GM21515 (cell line): ENCODE measurements at regions not wholly inside any gene's neighbourhood (a gene's known extent, or its start where the extent isn't known, plus 50 kb on each side); places are given as distances from the start of the nearest gene placed in this dataset.

Experiments
- ATAC-seq: cut with Tn5 transposase; IDR thresholded peaks from one replicate; pipeline ENCODE4 v1.9.1; 2021; ENCODE audit not compliant: unreplicated experiment

GRCh38 chr5:145221416-145221815 is 613.7 kb downstream of the PRELID2 start:
- ATAC-seq = no peak

GRCh38 chr5:145220481-145220880 is 614.7 kb downstream of the PRELID2 start:
- ATAC-seq = no peak

DNA sequence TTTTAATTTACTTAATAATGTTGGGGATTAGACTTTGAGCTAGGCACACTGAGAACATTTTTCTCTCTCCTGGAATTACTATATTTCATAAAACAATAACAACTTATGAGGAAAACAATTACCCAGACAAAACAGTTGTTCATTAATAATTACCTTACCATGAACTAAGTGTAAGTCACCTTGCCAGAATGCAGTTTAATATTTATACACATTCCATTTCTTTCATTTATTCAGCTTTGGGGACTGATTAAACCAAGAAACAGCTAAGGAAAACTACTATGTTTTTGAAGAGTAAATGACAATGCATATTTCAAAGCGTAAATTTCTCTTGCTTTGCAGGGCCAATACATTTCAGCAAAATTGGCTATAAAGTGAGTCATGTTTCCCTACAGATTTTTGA is 616.2 kb downstream of the PRELID2 start:
- ATAC-seq = no peak

GRCh38 chr5:145218019-145218418 is 617.1 kb downstream of the PRELID2 start:
- no peak for ATAC-seq

GRCh38 chr5:145210020-145210419 is 625.1 kb downstream of the PRELID2 start:
- no peak for ATAC-seq

- ATAC-seq = no peak
Observed at GRCh38 chr5:145205546-145205945, 629.6 kb downstream of the PRELID2 start.

DNA sequence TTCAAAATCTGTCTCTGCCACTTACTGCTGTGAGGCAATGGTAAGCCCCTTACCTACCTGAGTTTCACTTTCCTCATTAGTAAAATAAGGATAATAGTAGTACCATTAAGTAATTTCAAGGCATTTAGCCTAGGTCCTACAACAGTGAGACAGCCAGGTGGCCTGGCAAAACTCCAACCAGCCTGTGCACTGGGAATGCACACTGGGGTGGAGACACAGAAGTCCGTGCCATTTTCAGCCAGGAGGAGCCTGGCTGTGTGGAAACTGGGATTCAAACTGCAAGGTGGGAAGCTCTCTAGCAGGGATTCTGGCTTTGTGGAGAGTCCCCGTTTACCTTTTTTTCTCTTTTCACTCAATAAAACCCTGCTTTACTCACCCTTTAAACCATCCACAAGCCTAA is 630.4 kb downstream of the PRELID2 start:
- ATAC-seq = no peak

- ATAC-seq = no peak
Observed at GRCh38 chr5:145203193-145203592, 631.9 kb downstream of the PRELID2 start.

GRCh38 chr5:145198525-145199260 is 636.4 kb downstream of the PRELID2 start:
- no peak for ATAC-seq

- no peak for ATAC-seq
Observed at GRCh38 chr5:145189746-145190145, 645.4 kb downstream of the PRELID2 start.

DNA sequence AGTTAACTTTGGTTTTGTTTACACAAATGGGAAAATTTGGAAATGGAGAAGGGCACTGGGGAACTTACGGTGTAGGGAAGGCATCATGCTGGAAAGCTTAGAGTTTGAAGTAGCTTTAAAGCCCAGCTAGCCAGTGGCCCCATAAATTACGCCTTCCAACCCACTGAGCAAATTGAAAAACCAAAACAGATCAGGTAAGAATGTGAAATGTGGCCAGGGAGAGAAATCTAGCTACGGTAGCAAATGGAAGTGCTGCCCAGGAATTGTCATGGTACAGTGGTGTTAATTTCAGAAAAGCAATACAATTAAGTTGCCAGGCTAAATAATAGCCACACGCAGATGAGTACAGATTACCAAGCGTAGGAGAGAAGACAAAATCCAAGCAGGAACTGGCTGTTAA is 654.8 kb downstream of the PRELID2 start:
- no peak for ATAC-seq

- ATAC-seq = no peak
Observed at GRCh38 chr5:145178641-145179523, 656.3 kb downstream of the PRELID2 start.

DNA sequence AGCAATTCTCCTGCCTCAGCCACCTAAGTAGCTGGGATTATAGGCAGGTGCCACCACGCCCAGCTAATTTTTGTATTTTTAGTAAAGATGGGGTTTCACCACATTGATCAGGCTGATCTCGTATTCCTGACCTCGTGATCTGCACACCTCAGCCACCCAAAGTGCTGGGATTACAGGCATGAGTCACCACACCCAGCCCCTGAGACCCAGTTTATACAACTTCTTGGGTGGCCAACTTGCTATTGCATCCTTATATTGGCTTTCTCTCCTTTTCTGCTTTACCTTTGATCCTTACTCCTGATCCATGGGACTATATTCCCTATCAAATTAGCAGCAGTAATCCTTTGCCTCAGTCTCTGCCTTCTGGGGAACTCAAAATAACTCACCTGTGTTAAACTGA is 659.1 kb downstream of the PRELID2 start:
- no peak for ATAC-seq

DNA sequence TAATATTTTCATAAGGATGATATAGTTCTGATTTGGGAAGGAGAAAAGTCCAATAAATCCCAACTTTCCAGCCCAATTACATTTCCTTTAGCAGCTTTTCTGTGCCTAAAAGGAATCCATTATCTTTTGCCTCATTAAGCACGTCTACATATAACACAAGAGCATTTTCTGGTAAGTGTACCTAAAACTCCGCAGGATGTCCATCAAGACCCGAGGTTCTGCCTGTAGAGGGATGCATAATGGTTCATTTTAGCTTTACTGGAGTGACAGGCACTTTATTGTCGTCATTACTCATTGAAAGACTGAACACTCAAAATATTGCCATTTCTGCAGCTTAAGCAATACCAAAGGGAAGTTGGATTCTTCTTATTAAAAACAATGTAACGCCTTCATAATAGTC is 669.0 kb downstream of the PRELID2 start:
- no peak for ATAC-seq

DNA sequence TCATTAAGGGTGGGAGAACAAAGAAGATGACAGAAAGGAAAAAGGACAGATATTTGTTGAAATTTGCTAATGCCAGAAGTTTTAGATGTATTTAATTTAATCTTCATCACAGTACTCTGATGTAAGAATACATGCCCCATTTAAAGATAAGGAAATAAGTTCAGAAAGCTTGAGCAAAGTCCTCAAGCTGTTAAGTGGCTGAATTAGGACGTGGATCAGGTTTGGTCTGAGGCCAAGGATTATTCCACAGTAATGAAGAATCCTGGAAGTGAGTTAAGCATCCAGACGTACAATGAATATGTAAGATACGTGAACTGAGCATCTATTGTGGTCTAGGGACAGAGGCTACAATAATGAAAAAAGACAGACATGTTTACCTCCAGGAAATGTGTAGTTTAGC is 671.3 kb downstream of the PRELID2 start:
- ATAC-seq = no peak

- no peak for ATAC-seq
Observed at GRCh38 chr5:145162626-145163025, 672.5 kb downstream of the PRELID2 start.

DNA sequence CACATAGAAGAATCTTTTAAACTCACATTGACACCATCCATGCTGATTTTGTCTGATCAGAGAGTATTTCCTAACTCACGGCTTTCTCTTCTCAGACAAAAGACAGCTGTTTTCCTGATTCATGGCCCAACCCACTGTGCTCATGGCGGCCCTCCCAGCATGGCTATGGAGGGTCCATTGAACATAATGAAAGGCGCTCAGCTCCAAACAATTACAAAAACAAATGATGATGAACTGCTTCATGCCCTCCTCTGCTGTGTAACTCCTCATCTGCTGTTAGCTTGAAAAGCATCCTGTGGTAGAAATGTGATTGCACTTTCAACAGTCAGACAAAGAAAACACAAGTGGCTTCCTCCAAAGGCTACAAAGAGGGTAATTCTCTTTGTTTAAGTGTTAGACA is 673.8 kb downstream of the PRELID2 start:
- ATAC-seq = no peak

DNA sequence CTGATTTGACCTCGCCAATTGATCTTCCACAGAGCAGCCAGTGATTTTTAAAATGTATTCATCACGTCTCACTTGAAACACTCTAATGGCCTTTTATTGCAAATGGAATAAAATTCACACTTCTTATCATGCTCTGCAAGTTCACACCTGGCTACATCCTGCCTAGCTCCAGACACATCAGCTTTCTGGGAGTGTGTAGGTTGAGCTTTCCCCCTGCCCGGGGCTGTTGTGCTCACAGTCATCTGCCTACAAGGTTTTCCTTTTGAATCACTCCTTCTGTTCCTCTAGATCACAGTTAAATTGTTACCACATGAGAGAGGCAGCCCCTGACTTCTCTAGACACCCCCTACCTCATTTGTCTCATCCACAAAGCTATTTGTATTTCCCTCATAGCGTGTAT is 674.5 kb downstream of the PRELID2 start:
- no peak for ATAC-seq

DNA sequence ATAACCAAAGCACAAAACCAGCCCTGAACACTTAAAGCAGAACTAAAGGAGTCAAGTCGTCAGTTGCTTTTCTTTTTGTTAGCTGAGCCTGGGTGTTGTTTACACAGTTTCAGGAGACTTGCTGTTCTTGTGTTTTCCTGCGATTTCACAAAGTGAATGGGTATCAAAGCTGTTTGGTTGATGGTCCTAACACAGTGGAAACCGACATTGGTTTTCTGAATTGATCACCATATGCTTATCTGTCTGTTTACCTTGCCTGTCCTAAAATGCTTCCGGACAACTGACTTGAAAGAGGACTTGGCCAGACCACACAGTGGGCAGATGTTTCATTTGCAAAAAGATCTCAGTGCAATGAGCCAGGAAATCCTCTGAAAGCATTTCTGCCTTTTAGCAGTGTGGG is 676.4 kb downstream of the PRELID2 start:
- ATAC-seq = no peak

- no peak for ATAC-seq
Observed at GRCh38 chr5:145157841-145158240, 677.3 kb downstream of the PRELID2 start.

- ATAC-seq = no peak
Observed at GRCh38 chr5:145141534-145141933, 693.6 kb downstream of the PRELID2 start.

DNA sequence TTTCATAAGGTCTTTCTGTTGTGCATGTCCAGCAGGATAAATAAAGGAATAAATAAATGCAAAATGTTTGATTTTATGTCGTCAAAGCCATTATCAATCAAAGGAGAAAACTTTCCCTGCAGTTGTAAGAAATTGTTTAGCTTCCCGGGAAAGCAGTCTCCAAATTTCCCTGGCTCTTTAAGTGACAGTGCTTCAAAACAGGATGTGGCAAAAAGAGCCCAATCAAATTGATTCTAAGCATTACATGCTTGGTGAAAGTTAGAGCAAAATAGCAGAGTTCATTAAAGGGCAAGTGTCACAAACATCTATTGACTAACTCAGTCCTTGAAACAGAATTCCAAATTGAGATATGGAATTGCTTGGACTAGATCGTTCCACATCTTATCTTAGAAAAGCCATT is 704.1 kb downstream of the PRELID2 start:
- ATAC-seq = no peak
